Adrenal gland (tissue), 5 donors: ENCODE measurements at regions not wholly inside any gene's neighbourhood (a gene's known extent, or its start where the extent isn't known, plus 50 kb on each side); places are given as distances from the start of the nearest gene placed in this dataset.

Experiments
- POLR2A ChIP-seq, 2 donors: fragments of 450-650 bp; IDR thresholded peaks; one replicate each; pipeline ENCODE4 v1.6.1; 2017; ENCODE audit warnings: antibody characterized with exemption in 2 of 2, mild to moderate bottlenecking in 2 of 2, moderate library complexity in 1 of 2
- TF ChIP-seq, protein P1 (sequence below), 6 experiments: fragments of 450-650 bp in 4 of 6; fragments of 200-600 bp in 2 of 6; sonication (generic) in 1 of 6; IDR thresholded peaks; 1 replicate in 5 of 6; 2 replicates in 1 of 6; pipeline versions ENCODE4 v1.5.1 to v1.8.0; 2016 to 2021; ENCODE audit warnings: antibody characterized with exemption in 6 of 6, mild to moderate bottlenecking in 2 of 6, moderate library complexity in 1 of 6
- donor health status: DM: no; HTN: no; CAD: no.

DNA sequence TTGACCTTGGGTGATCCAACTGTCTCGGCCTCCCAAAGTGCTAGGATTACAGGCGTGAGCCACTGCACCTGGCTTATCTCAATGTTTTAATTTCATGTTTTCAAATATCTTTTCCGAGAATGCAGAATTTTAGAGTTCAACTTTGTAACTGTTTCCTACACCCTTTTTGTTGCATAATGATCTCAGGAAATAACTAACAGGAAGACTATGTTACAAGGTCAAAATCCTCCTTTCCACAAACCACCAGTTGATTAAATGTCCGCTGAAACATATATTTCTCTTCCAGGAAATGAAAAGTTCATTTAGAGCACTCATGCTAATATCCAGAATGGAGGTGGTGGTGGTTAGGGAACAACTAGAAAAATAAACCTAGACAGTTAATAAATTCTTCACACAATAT lies 377.8 kb downstream of the PPP4R3C start:
- TF ChIP-seq, protein P1, sequence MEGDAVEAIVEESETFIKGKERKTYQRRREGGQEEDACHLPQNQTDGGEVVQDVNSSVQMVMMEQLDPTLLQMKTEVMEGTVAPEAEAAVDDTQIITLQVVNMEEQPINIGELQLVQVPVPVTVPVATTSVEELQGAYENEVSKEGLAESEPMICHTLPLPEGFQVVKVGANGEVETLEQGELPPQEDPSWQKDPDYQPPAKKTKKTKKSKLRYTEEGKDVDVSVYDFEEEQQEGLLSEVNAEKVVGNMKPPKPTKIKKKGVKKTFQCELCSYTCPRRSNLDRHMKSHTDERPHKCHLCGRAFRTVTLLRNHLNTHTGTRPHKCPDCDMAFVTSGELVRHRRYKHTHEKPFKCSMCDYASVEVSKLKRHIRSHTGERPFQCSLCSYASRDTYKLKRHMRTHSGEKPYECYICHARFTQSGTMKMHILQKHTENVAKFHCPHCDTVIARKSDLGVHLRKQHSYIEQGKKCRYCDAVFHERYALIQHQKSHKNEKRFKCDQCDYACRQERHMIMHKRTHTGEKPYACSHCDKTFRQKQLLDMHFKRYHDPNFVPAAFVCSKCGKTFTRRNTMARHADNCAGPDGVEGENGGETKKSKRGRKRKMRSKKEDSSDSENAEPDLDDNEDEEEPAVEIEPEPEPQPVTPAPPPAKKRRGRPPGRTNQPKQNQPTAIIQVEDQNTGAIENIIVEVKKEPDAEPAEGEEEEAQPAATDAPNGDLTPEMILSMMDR (IDR thresholded peaks at IDR 0.05) = no peak
- TF ChIP-seq POLR2A (IDR thresholded peaks at IDR 0.05) = no peak
